NCI-H2107 (cell line): ENCODE measurements at regions not wholly inside any gene's neighbourhood (a gene's known extent, or its start where the extent isn't known, plus 50 kb on each side); places are given as distances from the start of the nearest gene placed in this dataset.
"Not testable (repeated sequence)": the region's sequence is repeated elsewhere in the genome, so short reads cannot be mapped to it uniquely, and the experiment has no call there.

Source experiments
- DNase-seq: peaks from one replicate; lab custom pipeline; 2025; lab: John Stamatoyannopoulos, UW

DNA sequence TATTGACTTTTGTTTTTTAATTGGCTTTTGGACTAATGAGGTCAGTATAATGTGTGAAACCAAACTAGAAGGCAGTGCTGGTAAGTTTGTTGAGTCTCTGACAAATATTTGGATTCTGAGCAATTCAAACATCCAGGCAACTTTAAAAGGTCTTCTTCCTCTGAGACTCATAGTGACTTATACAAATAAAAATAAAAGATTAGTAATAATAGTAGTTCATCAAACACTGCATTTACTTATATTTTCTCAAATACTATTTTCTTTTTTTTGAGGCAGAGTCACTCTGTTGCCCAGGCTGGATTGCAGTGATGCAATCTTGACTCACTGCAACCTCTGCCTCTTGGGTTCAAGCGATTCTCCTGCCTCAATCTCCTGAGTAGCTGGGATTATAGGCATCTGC lies 337.9 kb downstream of the DAD1 start:
- no peak for DNase-seq

DNA sequence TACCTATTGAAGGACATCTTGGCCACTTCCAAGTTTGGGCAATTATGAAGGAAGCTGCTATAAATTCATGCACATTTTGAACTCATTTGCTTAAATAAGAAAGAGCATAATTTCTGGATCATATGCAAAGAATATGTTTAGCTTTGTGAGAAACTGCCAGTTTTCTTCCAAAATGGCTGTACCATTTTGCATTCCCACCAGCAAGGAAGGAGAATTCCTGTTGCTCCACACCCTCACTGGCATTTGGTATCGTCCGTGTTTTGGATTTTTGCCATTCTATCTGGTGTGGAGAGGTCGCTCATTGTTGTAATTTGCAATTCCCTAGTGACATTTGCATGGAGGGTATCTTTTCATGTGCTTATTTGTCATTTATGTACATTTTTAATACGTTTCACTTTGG lies 339.3 kb downstream of the DAD1 start:
- no peak for DNase-seq

DNA sequence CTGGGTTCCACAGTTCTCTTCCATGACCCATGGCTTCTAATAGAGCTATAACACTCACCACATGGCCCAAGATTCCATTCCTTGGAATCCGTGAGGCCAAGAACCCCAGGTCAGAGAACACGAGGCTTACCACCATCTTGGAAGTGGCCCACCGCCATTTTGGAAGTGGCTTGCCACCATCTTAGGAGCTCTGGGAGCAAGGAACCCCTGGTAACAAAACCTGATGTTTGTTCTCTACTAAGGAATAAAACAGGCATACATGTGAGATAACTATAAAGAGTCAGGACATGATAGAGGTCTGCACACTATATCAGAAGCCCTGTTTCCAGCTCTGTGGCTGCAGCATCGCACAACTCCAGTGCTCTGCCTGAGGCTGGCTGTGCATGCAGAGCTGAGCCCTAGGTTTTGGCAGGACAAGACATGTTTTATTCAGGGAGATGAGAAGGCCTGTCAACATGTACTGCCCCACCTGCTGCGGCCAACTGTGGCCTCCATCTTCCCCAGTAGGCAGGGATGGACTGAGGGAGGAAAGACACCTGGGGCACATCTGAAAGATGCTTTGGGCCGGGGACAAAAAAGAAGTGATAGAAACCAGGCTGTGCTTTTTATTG lies 344.9 kb downstream of the DAD1 start:
- no peak for DNase-seq

GRCh38 chr14:22238320-22238719 lies 350.7 kb downstream of the DAD1 start:
- not testable (repeated sequence) for DNase-seq

- DNase-seq = no peak
Observed at GRCh38 chr14:22233377-22233776, 355.6 kb downstream of the DAD1 start.

- DNase-seq = no peak
Observed at GRCh38 chr14:22232933-22233332, 356.1 kb downstream of the DAD1 start.

- DNase-seq = no peak
Observed at GRCh38 chr14:22232486-22232885, 356.5 kb downstream of the DAD1 start.

- no peak for DNase-seq
Observed at GRCh38 chr14:22231018-22231417, 358.0 kb downstream of the DAD1 start.

DNA sequence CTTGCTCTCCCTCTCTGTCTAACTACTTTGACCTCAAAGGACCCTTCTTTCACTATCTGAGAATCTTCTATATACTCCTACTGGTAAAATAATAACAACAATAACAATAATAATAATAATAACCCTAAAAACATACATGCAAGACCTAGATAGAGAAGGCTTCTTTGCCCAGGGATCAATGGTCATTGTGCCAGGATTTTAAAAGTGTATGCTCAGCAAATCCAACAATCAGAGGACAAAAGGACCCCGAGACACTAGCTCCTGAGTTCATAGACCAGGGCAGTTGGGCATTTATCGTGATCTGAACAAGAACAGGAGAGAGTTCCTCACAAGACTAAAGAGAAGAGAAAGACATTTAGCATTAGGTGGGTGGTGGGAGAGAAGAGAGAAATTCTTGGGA lies 358.5 kb downstream of the DAD1 start:
- no peak for DNase-seq

- no peak for DNase-seq
Observed at GRCh38 chr14:22227084-22227483, 361.9 kb downstream of the DAD1 start.

DNA sequence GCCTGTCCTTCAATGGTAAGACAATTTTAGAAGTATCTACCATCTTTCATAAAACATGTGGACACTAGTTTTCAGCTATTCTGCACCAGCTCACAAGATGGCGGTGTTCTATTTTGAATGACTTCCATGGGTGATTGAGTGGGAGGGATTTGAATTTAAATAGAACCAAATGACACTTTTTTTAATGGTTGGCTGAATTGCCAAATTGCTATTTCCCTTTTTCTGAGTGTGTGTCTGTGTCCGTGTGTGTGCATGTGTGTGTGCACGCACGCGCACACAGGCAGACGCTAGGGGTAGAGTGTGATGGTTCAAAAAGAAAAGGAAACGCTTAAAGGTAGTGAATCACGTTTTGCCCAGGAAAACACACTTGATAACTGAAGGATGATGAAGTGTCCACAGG lies 362.6 kb downstream of the DAD1 start:
- DNase-seq = no peak

DNA sequence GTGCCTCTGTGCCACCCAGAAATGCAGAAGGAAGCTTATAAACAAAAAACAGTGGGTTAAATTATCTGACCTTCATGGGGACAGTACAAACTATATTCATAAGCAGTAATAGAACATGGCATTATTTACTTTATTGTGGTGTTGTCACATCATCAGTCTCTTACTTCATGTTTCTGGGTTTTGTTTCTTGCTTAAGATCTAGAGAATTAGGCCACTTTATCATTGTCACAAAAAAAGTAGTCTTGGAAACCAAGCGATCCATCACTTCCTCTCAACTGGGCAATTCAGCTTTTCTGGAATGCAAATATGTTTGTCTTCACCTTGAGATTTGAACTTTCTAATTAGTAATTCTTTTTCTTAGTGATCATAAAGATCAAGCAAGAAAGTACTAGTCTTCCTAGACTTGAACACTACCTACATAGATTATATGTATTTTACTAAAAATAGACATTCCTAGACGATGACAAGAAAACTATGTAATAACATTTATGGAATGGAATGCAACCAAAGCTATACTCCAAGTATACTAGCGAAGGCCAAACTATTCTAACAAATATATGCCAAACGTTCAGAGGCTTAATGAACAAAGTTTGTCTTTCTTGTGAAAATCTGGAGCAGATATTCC lies 363.4 kb downstream of the DAD1 start:
- DNase-seq = no peak

DNA sequence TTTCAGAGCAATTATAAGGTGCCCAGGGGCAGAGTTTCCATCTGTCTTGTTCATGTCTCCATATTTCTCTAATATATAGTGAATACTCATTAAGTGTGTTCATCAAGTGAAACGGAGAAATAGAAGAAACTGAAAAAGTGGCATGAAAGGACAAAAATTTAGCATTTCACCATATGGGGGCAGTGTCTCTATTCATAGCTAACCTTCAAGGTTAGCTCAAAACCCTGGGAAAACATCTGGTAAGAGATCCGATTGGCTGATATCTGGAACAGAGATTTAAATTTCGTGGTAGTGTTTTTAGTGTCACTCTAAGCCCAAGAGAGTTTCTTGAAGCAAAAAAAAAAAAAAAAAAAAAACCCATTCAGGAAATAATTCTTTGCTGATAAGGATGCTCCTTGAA lies 367.5 kb downstream of the DAD1 start:
- DNase-seq = no peak

DNA sequence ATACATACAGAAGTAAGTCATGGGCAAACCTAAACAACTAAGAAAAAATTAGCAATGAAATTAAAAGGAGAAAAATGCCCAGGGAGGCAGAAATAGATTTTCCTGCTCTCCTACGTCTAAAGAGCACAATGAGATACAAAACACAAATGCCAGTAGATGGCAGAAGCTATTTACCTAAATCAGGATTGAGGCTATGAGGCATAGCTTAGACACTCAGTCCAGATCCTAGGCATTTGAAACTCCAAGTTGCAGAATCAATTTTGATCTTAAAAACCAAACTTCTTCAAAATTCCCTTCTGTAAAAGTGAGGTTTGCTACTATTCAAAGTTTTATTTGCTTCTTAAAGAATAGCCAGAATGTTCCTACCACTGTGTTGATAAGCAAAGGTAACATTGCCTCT lies 368.6 kb downstream of the DAD1 start:
- no peak for DNase-seq

- DNase-seq = no peak
Observed at GRCh38 chr14:22218728-22219127, 370.3 kb downstream of the DAD1 start.

- no peak for DNase-seq
Observed at GRCh38 chr14:22213120-22213519, 375.9 kb downstream of the DAD1 start.

DNA sequence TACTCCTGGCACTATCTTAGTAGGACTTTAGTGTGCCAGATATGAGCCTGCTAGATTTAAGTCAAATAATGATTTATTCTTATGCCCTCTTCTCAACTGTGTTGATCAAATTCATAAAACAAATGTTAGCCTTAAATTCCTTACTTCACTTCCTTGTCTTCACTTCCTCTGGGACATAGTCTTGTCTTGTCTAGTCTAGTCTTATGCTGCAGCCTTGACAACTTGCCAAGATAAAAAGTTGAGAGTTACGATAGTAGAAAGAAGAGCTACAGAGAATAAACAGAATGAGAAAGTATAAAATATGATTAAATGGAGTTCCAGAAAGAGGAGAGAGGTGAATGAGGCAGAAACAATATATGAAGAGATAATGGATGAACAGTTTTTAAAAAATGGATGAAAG lies 378.1 kb downstream of the DAD1 start:
- DNase-seq = no peak

- no peak for DNase-seq
Observed at GRCh38 chr14:22210026-22210425, 379.0 kb downstream of the DAD1 start.

- no peak for DNase-seq
Observed at GRCh38 chr14:22203036-22203435, 386.0 kb downstream of the DAD1 start.

DNA sequence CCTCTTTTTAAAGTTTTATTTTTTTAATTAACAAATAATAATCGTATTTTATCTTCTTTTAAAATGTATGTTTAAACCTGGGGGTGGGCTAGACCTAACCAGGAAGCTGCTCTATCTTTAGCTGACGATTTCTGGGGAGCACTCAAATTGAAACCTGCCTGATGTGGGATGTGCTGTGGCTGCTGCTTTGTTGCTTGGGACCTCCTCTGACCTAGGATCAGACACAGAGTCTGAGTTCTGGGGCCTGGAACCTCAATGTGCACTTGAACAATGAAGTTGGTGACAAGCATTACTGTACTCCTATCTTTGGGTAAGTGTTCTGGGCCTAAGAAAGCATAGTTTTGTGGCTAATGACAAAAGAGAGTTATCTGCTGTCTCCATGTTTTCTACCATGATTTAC lies 386.7 kb downstream of the DAD1 start:
- no peak for DNase-seq

GRCh38 chr14:22200977-22201605 lies 387.9 kb downstream of the DAD1 start:
- no peak for DNase-seq

GRCh38 chr14:22200131-22200530 lies 388.9 kb downstream of the DAD1 start:
- DNase-seq = not testable (repeated sequence)

- no peak for DNase-seq
Observed at GRCh38 chr14:22194664-22195063, 394.4 kb downstream of the DAD1 start.
